ENCODE measurements at regions not wholly inside any gene's neighbourhood (a gene's known extent, or its start where the extent isn't known, plus 50 kb on each side); places are given as distances from the start of the nearest gene placed in this dataset.

DNA sequence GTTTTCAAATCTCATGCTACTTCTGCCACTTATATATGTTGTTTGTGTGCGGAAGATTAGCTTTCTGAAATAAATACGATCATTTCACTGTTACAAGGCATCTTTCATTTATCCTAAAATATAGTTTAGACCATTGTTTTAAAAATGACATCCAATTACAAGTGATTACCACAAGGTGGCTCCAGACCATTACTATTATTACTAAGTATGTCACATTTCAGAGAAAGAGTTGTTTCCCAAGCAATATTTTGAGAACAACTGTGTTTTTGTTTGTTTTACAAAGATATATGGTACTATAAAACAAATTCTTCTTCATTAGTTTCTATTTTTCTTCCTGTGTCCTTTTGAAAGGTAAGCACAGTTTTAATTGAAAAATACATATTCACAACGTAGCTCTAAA, 136.0 kb upstream of the RAP2B start:
- no peak for TF ChIP-seq POLR2AphosphoS5 (IDR thresholded peaks at IDR 0.05)
- TF ChIP-seq, protein P1, sequence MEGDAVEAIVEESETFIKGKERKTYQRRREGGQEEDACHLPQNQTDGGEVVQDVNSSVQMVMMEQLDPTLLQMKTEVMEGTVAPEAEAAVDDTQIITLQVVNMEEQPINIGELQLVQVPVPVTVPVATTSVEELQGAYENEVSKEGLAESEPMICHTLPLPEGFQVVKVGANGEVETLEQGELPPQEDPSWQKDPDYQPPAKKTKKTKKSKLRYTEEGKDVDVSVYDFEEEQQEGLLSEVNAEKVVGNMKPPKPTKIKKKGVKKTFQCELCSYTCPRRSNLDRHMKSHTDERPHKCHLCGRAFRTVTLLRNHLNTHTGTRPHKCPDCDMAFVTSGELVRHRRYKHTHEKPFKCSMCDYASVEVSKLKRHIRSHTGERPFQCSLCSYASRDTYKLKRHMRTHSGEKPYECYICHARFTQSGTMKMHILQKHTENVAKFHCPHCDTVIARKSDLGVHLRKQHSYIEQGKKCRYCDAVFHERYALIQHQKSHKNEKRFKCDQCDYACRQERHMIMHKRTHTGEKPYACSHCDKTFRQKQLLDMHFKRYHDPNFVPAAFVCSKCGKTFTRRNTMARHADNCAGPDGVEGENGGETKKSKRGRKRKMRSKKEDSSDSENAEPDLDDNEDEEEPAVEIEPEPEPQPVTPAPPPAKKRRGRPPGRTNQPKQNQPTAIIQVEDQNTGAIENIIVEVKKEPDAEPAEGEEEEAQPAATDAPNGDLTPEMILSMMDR (IDR thresholded peaks at IDR 0.05): peak in 4 of 7 experiments; percentile 3 to 55 (median 38)
